Hepatocyte (in vitro differentiated cells): ENCODE measurements at regions not wholly inside any gene's neighbourhood (a gene's known extent, or its start where the extent isn't known, plus 50 kb on each side); places are given as distances from the start of the nearest gene placed in this dataset.

Source experiments
- CTCF ChIP-seq: fragments of 200-600 bp; sonication (generic); IDR thresholded peaks from 2 replicates; pipeline ENCODE4 v1.5.1; 2016; ENCODE audit warnings: antibody characterized with exemption, mild to moderate bottlenecking; ENCODE audit not compliant: poor library complexity
- EZH2 ChIP-seq: fragments of 200-600 bp; sonication (generic); IDR thresholded peaks from 2 replicates; pipeline ENCODE4 v1.6.1; 2016; ENCODE audit warnings: antibody characterized with exemption, mild to moderate bottlenecking, borderline replicate concordance

GRCh38 chr13:110005563-110005962, 219.2 kb upstream of the IRS2 start:
- no peak for TF ChIP-seq CTCF
- no peak for TF ChIP-seq EZH2
